Astrocyte of the cerebellum (primary cell): ENCODE measurements at regions not wholly inside any gene's neighbourhood (a gene's known extent, or its start where the extent isn't known, plus 50 kb on each side); places are given as distances from the start of the nearest gene placed in this dataset.
A peak's percentile ranks its signal among the peaks of the same experiment; 100 is the strongest.

Experiments used
- DNase-seq: peaks from one replicate; pipeline ENCODE4 v3.0.0-alpha.2; 2011; ENCODE audit warnings: low read depth
- H3K4me3 ChIP-seq: 2 replicates; pipeline ENCODE4 v1.5.1; 2011; ENCODE audit warnings: mild to moderate bottlenecking, low read depth, low read length, moderate library complexity
- CTCF ChIP-seq: IDR thresholded peaks from 2 replicates; pipeline ENCODE4 v1.5.1; 2012; ENCODE audit warnings: low read length, low read depth, moderate library complexity, mild to moderate bottlenecking; ENCODE audit errors: missing control alignments
- in situ Hi-C: cut with HindIII; loops from 2 replicates; pipeline ENCODE4 v1.10.0; 2017; ENCODE audit warnings: low sequenced_read_pairs

DNA sequence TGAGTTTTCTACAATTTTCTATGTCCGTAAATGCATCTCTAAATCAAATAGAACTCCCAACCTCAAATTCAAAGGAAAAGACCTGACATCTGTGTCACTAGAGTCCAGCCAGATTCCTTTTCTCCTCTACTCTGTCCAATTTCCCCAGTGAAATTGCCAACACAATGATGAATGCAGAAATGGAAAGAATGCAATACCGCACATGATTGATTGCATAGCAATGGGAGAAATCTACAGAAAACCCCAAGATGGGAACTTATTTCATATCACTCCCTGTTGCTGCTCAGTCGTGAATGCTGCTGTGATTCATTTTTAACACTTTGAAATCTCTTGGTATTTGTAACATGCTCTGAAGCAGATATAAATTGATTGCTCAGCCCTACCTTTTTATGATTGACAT lies 355.1 kb upstream of the TUSC1 start:
- peak; percentile 34 for DNase-seq
- in situ Hi-C loops = no loop called here
- no peak for TF ChIP-seq CTCF
- no peak overlapping the region for H3K4me3 ChIP-seq

- in situ Hi-C loops = no loop called here
- H3K4me3 ChIP-seq = no peak overlapping the region
- no peak for DNase-seq
- no peak for TF ChIP-seq CTCF
Observed at GRCh38 chr9:26026423-26027100, 348.3 kb upstream of the TUSC1 start.

- no peak for TF ChIP-seq CTCF
Observed at GRCh38 chr9:26013199-26013598, 335.0 kb upstream of the TUSC1 start.

DNA sequence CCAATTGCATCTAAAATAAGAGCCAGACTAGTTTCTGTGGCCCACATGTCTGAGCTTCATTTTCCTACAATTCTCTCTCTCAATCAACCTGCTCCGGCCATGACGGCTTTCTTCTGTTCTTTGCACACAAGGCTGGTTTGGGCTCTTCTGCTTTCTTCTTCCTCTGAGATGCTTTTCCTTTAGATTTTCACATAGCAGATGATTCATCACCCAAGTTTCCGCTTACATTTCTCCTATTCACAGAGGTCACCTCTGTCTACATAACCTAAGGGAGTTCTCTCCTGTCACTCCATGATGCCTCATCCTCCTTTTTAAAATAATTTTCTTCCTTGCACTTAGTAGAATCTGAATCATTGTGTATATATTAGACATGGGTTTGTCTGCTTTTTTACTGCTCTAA lies 334.6 kb upstream of the TUSC1 start:
- no peak overlapping the region for H3K4me3 ChIP-seq
- in situ Hi-C loops = no loop called here
- no peak for TF ChIP-seq CTCF
- no peak for DNase-seq

More at GRCh38 chr9:26013199-26013598, 335.0 kb upstream of the TUSC1 start:
- H3K4me3 ChIP-seq = no peak overlapping the region
- in situ Hi-C loops = no loop called here
- no peak for DNase-seq

DNA sequence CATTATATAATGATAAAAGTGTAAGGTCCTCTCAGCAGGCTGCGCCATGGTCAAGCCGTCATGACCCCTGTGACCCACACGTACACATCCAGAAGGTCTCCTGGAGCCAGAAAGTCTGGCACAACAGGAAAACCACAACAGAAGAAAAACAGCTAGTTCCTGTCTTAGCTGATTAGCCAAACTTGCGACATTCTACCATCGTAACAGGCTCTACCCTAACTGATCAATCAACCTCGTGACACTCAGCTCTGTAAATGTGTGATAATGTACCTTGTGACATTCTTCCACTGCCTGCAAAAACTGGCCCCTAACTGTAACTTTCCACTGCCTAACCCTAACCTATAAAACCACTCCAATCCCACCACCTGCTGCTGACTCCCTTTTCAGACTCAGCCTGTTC lies 316.4 kb upstream of the TUSC1 start:
- in situ Hi-C loops = loop anchor here (25.0 kb wide), 1 partner anchor 107 kb away; no protein-coding TSS in a partner anchor
- no peak for TF ChIP-seq CTCF
- no peak for DNase-seq
- no peak overlapping the region for H3K4me3 ChIP-seq

DNA sequence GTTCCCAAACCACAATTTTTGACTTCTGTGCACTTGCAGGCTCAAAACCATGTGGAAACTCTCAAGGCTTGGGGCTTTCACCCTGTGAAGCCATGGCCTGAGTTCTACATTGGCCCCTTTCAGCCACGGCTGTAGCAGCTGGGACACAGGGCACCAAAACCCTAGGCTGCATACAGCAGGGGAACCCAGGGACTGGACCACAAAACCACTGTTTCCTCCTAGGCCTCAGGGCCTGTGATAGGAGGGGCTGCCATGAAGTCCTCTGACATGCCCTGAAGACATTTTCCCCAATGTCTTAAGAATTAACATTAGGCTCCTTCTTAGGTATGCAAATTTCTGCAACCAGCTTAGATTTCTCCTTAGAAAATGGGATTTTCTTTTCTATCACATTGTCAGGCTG lies 312.1 kb upstream of the TUSC1 start:
- in situ Hi-C loops = loop anchor here (25.0 kb wide), 1 partner anchor 103 kb away; no protein-coding TSS in a partner anchor
- no peak for TF ChIP-seq CTCF
- H3K4me3 ChIP-seq = no peak overlapping the region
- DNase-seq = no peak
